Neural cell (in vitro differentiated cells): ENCODE measurements at regions not wholly inside any gene's neighbourhood (a gene's known extent, or its start where the extent isn't known, plus 50 kb on each side); places are given as distances from the start of the nearest gene placed in this dataset.

Source experiments
- H2AFZ ChIP-seq: fragments of 200-600, 300-800 bp; sonication (generic), shearing (Covaris generic); 2 replicates; pipeline ENCODE4 v1.6.0; 2014; ENCODE audit warnings: low read depth, mild to moderate bottlenecking, antibody characterized with exemption, low read length, moderate library complexity
- H3F3A ChIP-seq: fragments of 200-600 bp; shearing (Covaris generic); 2 replicates; pipeline ENCODE4 v1.6.1; 2016; ENCODE audit warnings: mild to moderate bottlenecking, moderate library complexity, mixed read lengths, antibody characterized with exemption, low read length; ENCODE audit not compliant: insufficient read depth, poor library complexity, severe bottlenecking
- H3K27ac ChIP-seq: fragments of 200-600, 300-800 bp; sonication (generic), shearing (Covaris generic); 2 replicates; pipeline ENCODE4 v1.5.1; 2014; ENCODE audit warnings: mild to moderate bottlenecking, low read length, moderate library complexity
- H3K27me3 ChIP-seq: fragments of 300-800, 200-600 bp; sonication (generic), shearing (Covaris generic); 2 replicates; pipeline ENCODE4 v1.6.0; 2014; ENCODE audit warnings: mild to moderate bottlenecking, low read depth, low read length, moderate library complexity; ENCODE audit not compliant: insufficient read depth
- H3K36me3 ChIP-seq: fragments of 300-800, 200-600 bp; sonication (generic), shearing (Covaris generic); 2 replicates; pipeline ENCODE4 v1.5.1; 2014; ENCODE audit warnings: mild to moderate bottlenecking, antibody characterized with exemption, low read length, moderate library complexity; ENCODE audit not compliant: insufficient read depth
- H3K4me2 ChIP-seq: fragments of 300-800, 200-600 bp; sonication (generic), shearing (Covaris generic); 2 replicates; pipeline ENCODE4 v1.6.0; 2014; ENCODE audit warnings: mild to moderate bottlenecking, low read length
- H3K4me3 ChIP-seq: fragments of 300-800, 200-600 bp; sonication (generic), shearing (Covaris generic); 2 replicates; pipeline ENCODE4 v1.5.1; 2014; ENCODE audit warnings: mild to moderate bottlenecking, low read length, moderate library complexity
- H3K79me2 ChIP-seq: fragments of 200-600 bp; shearing (Covaris generic); replicated peaks from 2 replicates; pipeline ENCODE4 v1.6.0; 2014; ENCODE audit warnings: mild to moderate bottlenecking, low read length, moderate library complexity; ENCODE audit not compliant: insufficient read depth
- H3K9ac ChIP-seq: fragments of 300-800, 200-600 bp; sonication (generic), shearing (Covaris generic); 2 replicates; pipeline ENCODE4 v1.6.1; 2016; ENCODE audit warnings: mild to moderate bottlenecking, low read length, mixed read lengths
- H3K9me2 ChIP-seq: fragments of 200-600 bp; shearing (Covaris generic); 2 replicates; pipeline ENCODE4 v1.6.1; 2016; ENCODE audit warnings: mild to moderate bottlenecking, low read length, mixed read lengths; ENCODE audit not compliant: insufficient read depth
- H3K9me3 ChIP-seq: fragments of 200-600, 300-800 bp; sonication (generic), shearing (Covaris generic); 2 replicates; pipeline ENCODE4 v1.6.1; 2016; ENCODE audit warnings: mild to moderate bottlenecking, mixed run types, low read length, moderate library complexity, mixed read lengths
- H4K20me1 ChIP-seq: fragments of 200-600 bp; shearing (Covaris generic); 2 replicates; pipeline ENCODE4 v1.6.1; 2016; ENCODE audit warnings: mild to moderate bottlenecking, mixed run types; ENCODE audit not compliant: insufficient read depth
- EP300 ChIP-seq: fragments of 450-650 bp; conservative IDR thresholded peaks from 2 replicates; pipeline ENCODE4 v1.6.1; 2014; ENCODE audit warnings: antibody characterized with exemption, mild to moderate bottlenecking, moderate library complexity; ENCODE audit not compliant: poor library complexity, severe bottlenecking
- EZH2 ChIP-seq: fragments of 200-600, 300-800 bp; shearing (Covaris generic), sonication (generic); IDR thresholded peaks from 2 replicates; pipeline ENCODE4 v1.6.1; 2014; ENCODE audit warnings: antibody characterized with exemption, low read length, borderline replicate concordance, mild to moderate bottlenecking; ENCODE audit not compliant: insufficient read depth, poor library complexity, severe bottlenecking
- MXI1 ChIP-seq: fragments of 450-650 bp; conservative IDR thresholded peaks from 2 replicates; pipeline ENCODE4 v1.6.1; 2014; ENCODE audit warnings: antibody characterized with exemption, mild to moderate bottlenecking; ENCODE audit not compliant: poor library complexity, severe bottlenecking
- POLR2AphosphoS5 ChIP-seq: IDR thresholded peaks from 2 replicates; pipeline ENCODE4 v1.6.1; 2012
- RAD21 ChIP-seq: fragments of 450-650 bp; conservative IDR thresholded peaks from 2 replicates; pipeline ENCODE4 v1.6.1; 2014; ENCODE audit warnings: antibody characterized with exemption, mild to moderate bottlenecking, moderate library complexity
- SMC3 ChIP-seq: fragments of 450-650 bp; conservative IDR thresholded peaks from 2 replicates; pipeline ENCODE4 v1.6.1; 2014; ENCODE audit warnings: antibody characterized with exemption, mild to moderate bottlenecking, moderate library complexity; ENCODE audit not compliant: poor library complexity
- TAF1 ChIP-seq: IDR thresholded peaks from 2 replicates; pipeline ENCODE4 v1.6.1; 2012; ENCODE audit warnings: low read depth
- TF ChIP-seq, protein P1 (sequence below): IDR thresholded peaks from 2 replicates; pipeline ENCODE4 v1.6.1; 2012; ENCODE audit warnings: borderline replicate concordance
- TF ChIP-seq, protein P2 (sequence below): fragments of 450-650 bp; IDR thresholded peaks from 2 replicates; pipeline ENCODE4 v1.5.1; 2014; ENCODE audit warnings: antibody characterized with exemption, mild to moderate bottlenecking, moderate library complexity; ENCODE audit not compliant: poor library complexity, severe bottlenecking

DNA sequence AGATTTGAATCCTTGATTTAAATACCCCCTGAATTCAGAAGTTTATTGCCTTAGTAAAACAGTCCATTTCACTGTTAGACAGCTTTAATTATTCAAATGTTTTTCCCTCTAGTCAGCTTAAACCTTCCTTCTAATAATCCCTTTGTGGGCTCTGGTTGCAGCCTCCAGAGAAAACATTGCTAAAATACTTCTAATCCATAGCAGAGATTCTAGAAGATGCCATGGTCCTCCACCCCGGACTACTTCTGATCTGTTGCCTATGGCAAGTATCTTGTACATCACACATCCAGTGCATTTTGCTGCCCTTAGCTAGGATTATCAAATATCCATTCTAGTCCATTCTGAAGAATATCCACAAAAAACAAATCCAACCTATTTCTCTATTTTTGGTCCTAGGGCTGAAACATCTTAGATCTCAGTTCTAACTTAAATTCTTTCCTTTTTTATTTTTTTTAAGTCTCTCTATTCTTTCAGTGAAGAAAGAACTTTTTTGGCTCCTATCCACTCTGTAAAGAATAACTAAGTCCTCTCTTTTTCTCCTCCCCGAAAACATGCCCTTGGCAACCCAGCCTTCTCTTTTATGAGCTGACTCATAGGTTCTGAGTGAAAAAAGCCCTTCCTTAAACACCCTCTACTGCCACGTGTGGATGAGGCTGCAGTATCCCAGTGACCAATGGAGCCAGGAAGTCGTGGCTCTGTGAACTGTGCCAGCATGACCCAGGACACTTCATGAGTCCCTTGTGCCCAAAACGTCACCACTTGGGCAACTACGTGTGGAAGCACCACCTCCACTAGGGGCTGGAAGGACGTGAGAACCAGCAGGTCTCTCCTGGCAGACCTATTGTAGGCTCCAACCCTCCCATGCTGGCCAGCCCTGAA is 349.8 kb downstream of the TNS1 start:
- no peaks in the 10 kb centered on the region for H3K36me3 ChIP-seq
- no peak overlapping the region for H3K27ac ChIP-seq
- no peak for TF ChIP-seq EP300
- TF ChIP-seq, protein P1, sequence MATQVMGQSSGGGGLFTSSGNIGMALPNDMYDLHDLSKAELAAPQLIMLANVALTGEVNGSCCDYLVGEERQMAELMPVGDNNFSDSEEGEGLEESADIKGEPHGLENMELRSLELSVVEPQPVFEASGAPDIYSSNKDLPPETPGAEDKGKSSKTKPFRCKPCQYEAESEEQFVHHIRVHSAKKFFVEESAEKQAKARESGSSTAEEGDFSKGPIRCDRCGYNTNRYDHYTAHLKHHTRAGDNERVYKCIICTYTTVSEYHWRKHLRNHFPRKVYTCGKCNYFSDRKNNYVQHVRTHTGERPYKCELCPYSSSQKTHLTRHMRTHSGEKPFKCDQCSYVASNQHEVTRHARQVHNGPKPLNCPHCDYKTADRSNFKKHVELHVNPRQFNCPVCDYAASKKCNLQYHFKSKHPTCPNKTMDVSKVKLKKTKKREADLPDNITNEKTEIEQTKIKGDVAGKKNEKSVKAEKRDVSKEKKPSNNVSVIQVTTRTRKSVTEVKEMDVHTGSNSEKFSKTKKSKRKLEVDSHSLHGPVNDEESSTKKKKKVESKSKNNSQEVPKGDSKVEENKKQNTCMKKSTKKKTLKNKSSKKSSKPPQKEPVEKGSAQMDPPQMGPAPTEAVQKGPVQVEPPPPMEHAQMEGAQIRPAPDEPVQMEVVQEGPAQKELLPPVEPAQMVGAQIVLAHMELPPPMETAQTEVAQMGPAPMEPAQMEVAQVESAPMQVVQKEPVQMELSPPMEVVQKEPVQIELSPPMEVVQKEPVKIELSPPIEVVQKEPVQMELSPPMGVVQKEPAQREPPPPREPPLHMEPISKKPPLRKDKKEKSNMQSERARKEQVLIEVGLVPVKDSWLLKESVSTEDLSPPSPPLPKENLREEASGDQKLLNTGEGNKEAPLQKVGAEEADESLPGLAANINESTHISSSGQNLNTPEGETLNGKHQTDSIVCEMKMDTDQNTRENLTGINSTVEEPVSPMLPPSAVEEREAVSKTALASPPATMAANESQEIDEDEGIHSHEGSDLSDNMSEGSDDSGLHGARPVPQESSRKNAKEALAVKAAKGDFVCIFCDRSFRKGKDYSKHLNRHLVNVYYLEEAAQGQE: no peak
- TF ChIP-seq RAD21: no peak
- TF ChIP-seq, protein P2, sequence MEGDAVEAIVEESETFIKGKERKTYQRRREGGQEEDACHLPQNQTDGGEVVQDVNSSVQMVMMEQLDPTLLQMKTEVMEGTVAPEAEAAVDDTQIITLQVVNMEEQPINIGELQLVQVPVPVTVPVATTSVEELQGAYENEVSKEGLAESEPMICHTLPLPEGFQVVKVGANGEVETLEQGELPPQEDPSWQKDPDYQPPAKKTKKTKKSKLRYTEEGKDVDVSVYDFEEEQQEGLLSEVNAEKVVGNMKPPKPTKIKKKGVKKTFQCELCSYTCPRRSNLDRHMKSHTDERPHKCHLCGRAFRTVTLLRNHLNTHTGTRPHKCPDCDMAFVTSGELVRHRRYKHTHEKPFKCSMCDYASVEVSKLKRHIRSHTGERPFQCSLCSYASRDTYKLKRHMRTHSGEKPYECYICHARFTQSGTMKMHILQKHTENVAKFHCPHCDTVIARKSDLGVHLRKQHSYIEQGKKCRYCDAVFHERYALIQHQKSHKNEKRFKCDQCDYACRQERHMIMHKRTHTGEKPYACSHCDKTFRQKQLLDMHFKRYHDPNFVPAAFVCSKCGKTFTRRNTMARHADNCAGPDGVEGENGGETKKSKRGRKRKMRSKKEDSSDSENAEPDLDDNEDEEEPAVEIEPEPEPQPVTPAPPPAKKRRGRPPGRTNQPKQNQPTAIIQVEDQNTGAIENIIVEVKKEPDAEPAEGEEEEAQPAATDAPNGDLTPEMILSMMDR: no peak
- no peak for TF ChIP-seq POLR2AphosphoS5
- no peak for TF ChIP-seq MXI1
- no peak for TF ChIP-seq SMC3
- no peak for TF ChIP-seq EZH2
- no peak for TF ChIP-seq TAF1
- H3K79me2 ChIP-seq: no peaks in the 10 kb centered on the region
- H3K9me2 ChIP-seq: no peaks in the 10 kb centered on the region
- no peaks in the 10 kb centered on the region for H3K27me3 ChIP-seq
- H4K20me1 ChIP-seq: no peaks in the 10 kb centered on the region
- H3K9me3 ChIP-seq: no peaks in the 10 kb centered on the region
- no peaks in the 10 kb centered on the region for H3F3A ChIP-seq
- no peak overlapping the region for H2AFZ ChIP-seq
- H3K4me2 ChIP-seq: no peak overlapping the region
- no peak overlapping the region for H3K4me3 ChIP-seq
- no peak overlapping the region for H3K9ac ChIP-seq

DNA sequence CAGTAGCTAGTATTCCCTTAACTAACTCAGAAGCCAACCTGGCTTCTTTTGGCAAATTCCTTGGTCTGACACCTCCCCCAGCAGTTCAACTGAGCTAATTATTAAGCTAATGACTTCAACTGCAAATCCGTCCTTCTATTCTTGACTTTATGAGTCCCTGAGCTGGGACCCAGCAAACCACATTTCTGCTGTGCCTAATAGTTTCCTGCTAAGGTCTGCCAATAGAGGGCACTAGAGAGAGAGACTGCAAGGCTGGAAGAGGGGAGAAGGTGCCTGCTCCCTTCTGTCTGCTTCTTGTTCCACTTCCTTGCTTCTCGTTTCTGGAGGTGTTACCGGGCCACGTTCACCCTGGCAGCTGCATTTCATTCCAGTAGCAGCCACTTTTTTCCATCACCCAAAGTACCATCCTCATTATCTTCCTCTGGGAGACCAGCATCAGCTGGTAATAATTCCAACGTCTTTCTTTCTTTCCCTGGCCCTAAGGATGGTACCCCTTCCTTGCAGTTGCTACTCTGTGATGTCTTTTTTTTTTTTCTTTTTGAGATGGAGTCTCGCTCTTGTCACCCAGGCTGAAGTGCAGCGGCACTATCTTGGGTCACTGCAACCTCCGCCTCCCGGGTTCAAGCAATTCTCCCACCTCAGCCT is 352.0 kb downstream of the TNS1 start:
- Histone ChIP-seq H3K4me2 (no peak overlapping the region), H2AFZ (no peak overlapping the region), H3K9me2 (no peaks in the 10 kb centered on the region), H3K9me3 (no peaks in the 10 kb centered on the region), H3K36me3 (no peaks in the 10 kb centered on the region), H3K4me3 (no peak overlapping the region), H3F3A (no peaks in the 10 kb centered on the region), H3K79me2 (no peaks in the 10 kb centered on the region), H4K20me1 (no peaks in the 10 kb centered on the region), H3K27me3 (no peaks in the 10 kb centered on the region), H3K9ac (no peak overlapping the region), H3K27ac (no peak overlapping the region)
- TF ChIP-seq TAF1 (no peak), EP300 (no peak), RAD21 (peak; percentile 13)
- TF ChIP-seq, protein P1: no peak
- TF ChIP-seq, protein P2: peak; percentile 51
